Superior temporal gyrus (tissue), 1 donor: ENCODE measurements at regions not wholly inside any gene's neighbourhood (a gene's known extent, or its start where the extent isn't known, plus 50 kb on each side); places are given as distances from the start of the nearest gene placed in this dataset.

Experiments
- DNase-seq: peaks from one replicate; pipeline ENCODE4 v3.0.0-alpha.2; 2016; ENCODE audit errors: extremely low spot score

GRCh38 chr3:147937341-147937740, 528.2 kb downstream of the ZIC1 start:
- peak; percentile 39 for DNase-seq

- DNase-seq = peak; percentile 43
These were observed 528.7 kb downstream of the ZIC1 start for GRCh38 chr3:147937891-147938290.

- DNase-seq = peak; percentile 83
These were observed 530.3 kb downstream of the ZIC1 start for GRCh38 chr3:147939425-147939824.

GRCh38 chr3:147939839-147940238, 530.7 kb downstream of the ZIC1 start:
- peak; percentile 85 for DNase-seq

- peak; percentile 73 for DNase-seq
These were observed 531.4 kb downstream of the ZIC1 start for GRCh38 chr3:147940405-147941193.

GRCh38 chr3:147941969-147942368, 532.8 kb downstream of the ZIC1 start:
- peak; percentile 32 for DNase-seq

GRCh38 chr3:147943265-147943945, 534.2 kb downstream of the ZIC1 start:
- DNase-seq = no peak

GRCh38 chr3:147945968-147946519, 536.9 kb downstream of the ZIC1 start:
- DNase-seq = peak; percentile 70

- DNase-seq = no peak
These were observed 547.5 kb downstream of the ZIC1 start for GRCh38 chr3:147956615-147957014.

- DNase-seq = no peak
These were observed 549.6 kb downstream of the ZIC1 start for GRCh38 chr3:147958754-147959153.

- no peak for DNase-seq
These were observed 551.6 kb downstream of the ZIC1 start for GRCh38 chr3:147960786-147961185.

GRCh38 chr3:147962408-147963164, 553.4 kb downstream of the ZIC1 start:
- no peak for DNase-seq

- no peak for DNase-seq
These were observed 554.5 kb downstream of the ZIC1 start for GRCh38 chr3:147963711-147964110.

- DNase-seq = no peak
These were observed 566.0 kb downstream of the ZIC1 start for GRCh38 chr3:147975165-147975564.

- DNase-seq = no peak
These were observed 567.8 kb downstream of the ZIC1 start for GRCh38 chr3:147977001-147977400.

- no peak for DNase-seq
These were observed 578.4 kb downstream of the ZIC1 start for GRCh38 chr3:147987549-147987948.

- no peak for DNase-seq
These were observed 580.2 kb downstream of the ZIC1 start for GRCh38 chr3:147989344-147989743.

- DNase-seq = no peak
These were observed 593.6 kb downstream of the ZIC1 start for GRCh38 chr3:148002705-148003205.

GRCh38 chr3:148004331-148004730, 595.2 kb downstream of the ZIC1 start:
- DNase-seq = no peak

- no peak for DNase-seq
These were observed 596.3 kb downstream of the ZIC1 start for GRCh38 chr3:148005456-148005855.

- no peak for DNase-seq
These were observed 597.3 kb downstream of the ZIC1 start for GRCh38 chr3:148006508-148006907.

- no peak for DNase-seq
These were observed 599.4 kb downstream of the ZIC1 start for GRCh38 chr3:148008591-148008990.
